ENCODE measurements at regions not wholly inside any gene's neighbourhood (a gene's known extent, or its start where the extent isn't known, plus 50 kb on each side); places are given as distances from the start of the nearest gene placed in this dataset.

GRCh38 chr12:59895166-59895775, 299.4 kb downstream of the SLC16A7 start:
- H3K9me3 ChIP-seq (replicated peaks; ENCODE audit: control insufficient read depth, insufficient read depth, low read depth, low read length) = no peaks in the 10 kb centered on the region
- TF ChIP-seq POLR2A (conservative IDR thresholded peaks at IDR 0.05) (no peak), TAL1 (IDR thresholded peaks at IDR 0.05) (no peak), MEF2A (IDR thresholded peaks at IDR 0.05; ENCODE audit: control insufficient read depth, low read depth, low read length) (no peak), TBP (optimal IDR thresholded peaks at IDR 0.05; ENCODE audit: low read depth, low read length) (no peak), ZNF780A (CRISPR knock-in tag; IDR thresholded peaks at IDR 0.05) (no peak), ZNF551 (CRISPR knock-in tag; IDR thresholded peaks at IDR 0.05) (no peak), SNRNP70 (optimal IDR thresholded peaks at IDR 0.05; ENCODE audit: low read depth, low read length) (no peak), ELF4 (CRISPR knock-in tag; IDR thresholded peaks at IDR 0.05) (no peak), NFIC (IDR thresholded peaks at IDR 0.05) (no peak), POU5F1 (IDR thresholded peaks at IDR 0.05; ENCODE audit: borderline replicate concordance, low read depth, low read length, partially characterized antibody) (no peak), ELF1 (tag; IDR thresholded peaks at IDR 0.05) (no peak), GTF2B (IDR thresholded peaks at IDR 0.05; ENCODE audit: extremely low read depth, insufficient read length) (no peak), ZNF644 (tag; IDR thresholded peaks at IDR 0.05; ENCODE audit: low read depth) (no peak), HDGF (IDR thresholded peaks at IDR 0.05) (no peak), EP300 (IDR thresholded peaks at IDR 0.05; ENCODE audit: low read length) (no peak), CBX1 (IDR thresholded peaks at IDR 0.05; ENCODE audit: low read depth) (no peak)
- TF ChIP-seq, protein P1, sequence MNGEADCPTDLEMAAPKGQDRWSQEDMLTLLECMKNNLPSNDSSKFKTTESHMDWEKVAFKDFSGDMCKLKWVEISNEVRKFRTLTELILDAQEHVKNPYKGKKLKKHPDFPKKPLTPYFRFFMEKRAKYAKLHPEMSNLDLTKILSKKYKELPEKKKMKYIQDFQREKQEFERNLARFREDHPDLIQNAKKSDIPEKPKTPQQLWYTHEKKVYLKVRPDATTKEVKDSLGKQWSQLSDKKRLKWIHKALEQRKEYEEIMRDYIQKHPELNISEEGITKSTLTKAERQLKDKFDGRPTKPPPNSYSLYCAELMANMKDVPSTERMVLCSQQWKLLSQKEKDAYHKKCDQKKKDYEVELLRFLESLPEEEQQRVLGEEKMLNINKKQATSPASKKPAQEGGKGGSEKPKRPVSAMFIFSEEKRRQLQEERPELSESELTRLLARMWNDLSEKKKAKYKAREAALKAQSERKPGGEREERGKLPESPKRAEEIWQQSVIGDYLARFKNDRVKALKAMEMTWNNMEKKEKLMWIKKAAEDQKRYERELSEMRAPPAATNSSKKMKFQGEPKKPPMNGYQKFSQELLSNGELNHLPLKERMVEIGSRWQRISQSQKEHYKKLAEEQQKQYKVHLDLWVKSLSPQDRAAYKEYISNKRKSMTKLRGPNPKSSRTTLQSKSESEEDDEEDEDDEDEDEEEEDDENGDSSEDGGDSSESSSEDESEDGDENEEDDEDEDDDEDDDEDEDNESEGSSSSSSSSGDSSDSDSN (IDR thresholded peaks at IDR 0.05; ENCODE audit: borderline replicate concordance in 1 of 2, low read depth in 2 of 2, low read length in 2 of 2) = no peak
- TF ChIP-seq, protein P2, sequence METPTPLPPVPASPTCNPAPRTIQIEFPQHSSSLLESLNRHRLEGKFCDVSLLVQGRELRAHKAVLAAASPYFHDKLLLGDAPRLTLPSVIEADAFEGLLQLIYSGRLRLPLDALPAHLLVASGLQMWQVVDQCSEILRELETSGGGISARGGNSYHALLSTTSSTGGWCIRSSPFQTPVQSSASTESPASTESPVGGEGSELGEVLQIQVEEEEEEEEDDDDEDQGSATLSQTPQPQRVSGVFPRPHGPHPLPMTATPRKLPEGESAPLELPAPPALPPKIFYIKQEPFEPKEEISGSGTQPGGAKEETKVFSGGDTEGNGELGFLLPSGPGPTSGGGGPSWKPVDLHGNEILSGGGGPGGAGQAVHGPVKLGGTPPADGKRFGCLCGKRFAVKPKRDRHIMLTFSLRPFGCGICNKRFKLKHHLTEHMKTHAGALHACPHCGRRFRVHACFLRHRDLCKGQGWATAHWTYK (CRISPR knock-in tag; IDR thresholded peaks at IDR 0.05) = no peak
- no peaks in the 10 kb centered on the region for H3K36me3 ChIP-seq (ENCODE audit: control insufficient read depth, insufficient read depth, low read length)
- no peaks in the 10 kb centered on the region for H3K9me1 ChIP-seq (ENCODE audit: control insufficient read depth, insufficient read depth, low read length)
- no peaks in the 10 kb centered on the region for H3K79me2 ChIP-seq (ENCODE audit: control insufficient read depth, insufficient read depth, low read length)
- BruUV-seq (replicated peaks) = no TSS peak
- ChIA-PET CTCF (ENCODE audit: low intra/inter-chr PET ratio) (no interaction called here), POLR2A (interaction anchor here (0.5 kb wide), 1 partner anchor 1818 kb away, joined by 3 read pairs; no protein-coding TSS in a partner anchor)
- no peaks in the 10 kb centered on the region for H4K20me1 ChIP-seq (replicated peaks; ENCODE audit: control insufficient read depth, insufficient read depth, low read length)
- H3K4me3 ChIP-seq = no peak overlapping the region
- in situ Hi-C loops (cut with MboI) = no loop called here
- H3K9ac ChIP-seq (ENCODE audit: insufficient read depth in 1 of 2, low read depth in 2 of 2, low read length in 2 of 2) = no peak overlapping the region
- DNase-seq (ENCODE audit: extremely low read depth in 1 of 4, low spot score in 3 of 4) (no peak), FAIRE-seq (no peak), ATAC-seq (no peak)
- H3K4me1 ChIP-seq (replicated peaks in 1 of 2; ENCODE audit: control insufficient read depth in 2 of 2, insufficient read depth in 2 of 2, low read length in 2 of 2) = no peaks in the 10 kb centered on the region
- H3K4me2 ChIP-seq (ENCODE audit: insufficient read depth, low read length) = no peak overlapping the region
- intact Hi-C loops (cut with micrococcal nuclease) = no loop called here
- whole genome bisulfite sequencing (ENCODE audit: insufficient coverage, low coverage, missing lambda C conversion rate) = 0% methylated on average over 1 of the region's 1 CpG
- H3K27ac ChIP-seq (ENCODE audit: extremely low read depth, low read depth, low read length) = no peak overlapping the region
- no peak overlapping the region for H2AFZ ChIP-seq (ENCODE audit: low read depth, low read length)
- H3K27me3 ChIP-seq (ENCODE audit: control insufficient read depth in 2 of 2, insufficient read depth in 2 of 2, low read length in 2 of 2) = no peaks in the 10 kb centered on the region

All from K562 (cell line).